GM12878 (cell line): ENCODE measurements at regions not wholly inside any gene's neighbourhood (a gene's known extent, or its start where the extent isn't known, plus 50 kb on each side); places are given as distances from the start of the nearest gene placed in this dataset.

Experiments used
- ASH2L ChIP-seq: fragments of 300-600, 200-600 bp; sonication (generic); IDR thresholded peaks from 2 replicates; pipeline ENCODE4 v1.6.1; 2017; ENCODE audit warnings: low read depth, mild to moderate bottlenecking, borderline replicate concordance
- BACH1 ChIP-seq: fragments of 450-650 bp; IDR thresholded peaks from 2 replicates; pipeline ENCODE4 v1.6.1; 2017; ENCODE audit warnings: mild to moderate bottlenecking, borderline replicate concordance
- CREB1 ChIP-seq: IDR thresholded peaks from 2 replicates; pipeline ENCODE4 v1.6.1; 2012; ENCODE audit warnings: low read depth, mild to moderate bottlenecking, inconsistent platforms
- EP300 ChIP-seq, 2 experiments: fragments of 150-350 bp in 1 of 2; IDR thresholded peaks; 2 replicates each; pipeline ENCODE4 v1.6.1; 2011 to 2012; ENCODE audit warnings: low read depth in 2 of 2, low read length in 2 of 2, borderline replicate concordance in 1 of 2, improper control_type of control experiment in 1 of 2, inconsistent platforms in 1 of 2; ENCODE audit not compliant: control insufficient read depth in 1 of 2
- ETV6 ChIP-seq, 2 experiments: fragments of 450-650 bp in 1 of 2; IDR thresholded peaks in 1 of 2; conservative IDR thresholded peaks in 1 of 2; 2 replicates each; pipeline ENCODE4 v1.6.1; 2014; ENCODE audit warnings: antibody characterized with exemption in 1 of 2, borderline replicate concordance in 1 of 2, low read depth in 1 of 2, mild to moderate bottlenecking in 1 of 2, moderate library complexity in 1 of 2
- HDAC2 ChIP-seq: fragments of 200-600 bp; sonication (generic); IDR thresholded peaks from 2 replicates; pipeline ENCODE4 v1.6.1; 2017
- IRF4 ChIP-seq: IDR thresholded peaks from 2 replicates; pipeline ENCODE4 v1.6.1; 2011; ENCODE audit warnings: low read depth, low read length
- POLR2A ChIP-seq: IDR thresholded peaks from 2 replicates; pipeline ENCODE4 v1.6.1; 2011; ENCODE audit warnings: low read depth, mild to moderate bottlenecking, low read length
- RFX5 ChIP-seq: IDR thresholded peaks from 2 replicates; pipeline ENCODE4 v1.6.1; 2011; ENCODE audit warnings: low read depth, low read length, improper control_type of control experiment
- SREBF2 ChIP-seq: IDR thresholded peaks from 2 replicates; pipeline ENCODE4 v1.6.1; 2012; ENCODE audit warnings: mild to moderate bottlenecking, low read length
- SUZ12 ChIP-seq: fragments of 200-600 bp; sonication (generic); IDR thresholded peaks from one replicate; pipeline ENCODE4 v1.6.1; 2018; ENCODE audit warnings: antibody characterized with exemption, mild to moderate bottlenecking; ENCODE audit not compliant: unreplicated experiment
- TF ChIP-seq, protein P1 (sequence below): IDR thresholded peaks from 2 replicates; pipeline ENCODE4 v1.6.1; 2012; ENCODE audit warnings: low read depth, low read length, improper control_type of control experiment
- TF ChIP-seq, protein P2 (sequence below), 3 experiments: IDR thresholded peaks in 2 of 3; conservative IDR thresholded peaks in 1 of 3; 2 replicates each; pipeline ENCODE4 v1.5.1; 2011; ENCODE audit warnings: low read depth in 3 of 3, low read length in 3 of 3, mild to moderate bottlenecking in 3 of 3, control low read depth in 2 of 3, moderate library complexity in 2 of 3, inconsistent platforms in 1 of 3, mixed read lengths in 1 of 3; ENCODE audit not compliant: control insufficient read depth in 2 of 3, insufficient read depth in 1 of 3; ENCODE audit errors: extremely low read depth in 1 of 3
- TF ChIP-seq, protein P3 (sequence below): IDR thresholded peaks from 2 replicates; pipeline ENCODE4 v1.6.1; 2012; ENCODE audit warnings: low read depth, low read length, improper control_type of control experiment

DNA sequence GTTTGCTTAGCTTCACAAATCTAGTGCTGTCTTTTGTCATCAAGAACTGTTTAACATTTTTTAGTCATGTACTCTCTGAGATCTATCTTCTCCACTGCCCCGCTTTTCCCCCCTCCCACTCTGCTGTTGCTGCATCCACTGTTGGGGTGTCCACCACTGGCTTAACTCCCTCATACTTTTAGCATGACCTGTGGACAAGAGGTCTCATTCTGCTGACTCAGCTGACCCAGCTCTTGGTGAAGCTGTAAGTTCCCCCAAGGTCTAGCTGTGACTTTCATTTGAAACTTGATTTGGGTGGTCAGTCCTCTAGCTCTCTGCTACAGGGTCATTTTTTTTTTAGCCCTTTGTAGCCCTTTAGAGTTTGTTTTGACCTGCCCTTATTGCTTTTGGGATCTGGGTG is 427.2 kb downstream of the PLCL1 start:
- TF ChIP-seq, protein P1, sequence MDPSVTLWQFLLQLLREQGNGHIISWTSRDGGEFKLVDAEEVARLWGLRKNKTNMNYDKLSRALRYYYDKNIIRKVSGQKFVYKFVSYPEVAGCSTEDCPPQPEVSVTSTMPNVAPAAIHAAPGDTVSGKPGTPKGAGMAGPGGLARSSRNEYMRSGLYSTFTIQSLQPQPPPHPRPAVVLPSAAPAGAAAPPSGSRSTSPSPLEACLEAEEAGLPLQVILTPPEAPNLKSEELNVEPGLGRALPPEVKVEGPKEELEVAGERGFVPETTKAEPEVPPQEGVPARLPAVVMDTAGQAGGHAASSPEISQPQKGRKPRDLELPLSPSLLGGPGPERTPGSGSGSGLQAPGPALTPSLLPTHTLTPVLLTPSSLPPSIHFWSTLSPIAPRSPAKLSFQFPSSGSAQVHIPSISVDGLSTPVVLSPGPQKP, result no peak
- TF ChIP-seq CREB1, result no peak
- TF ChIP-seq EP300 (IDR thresholded peaks at IDR 0.05; ENCODE audit: borderline replicate concordance in 1 of 2, control insufficient read depth in 1 of 2, low read depth in 2 of 2, low read length in 2 of 2), result no peak
- TF ChIP-seq IRF4, result no peak
- TF ChIP-seq, protein P2, sequence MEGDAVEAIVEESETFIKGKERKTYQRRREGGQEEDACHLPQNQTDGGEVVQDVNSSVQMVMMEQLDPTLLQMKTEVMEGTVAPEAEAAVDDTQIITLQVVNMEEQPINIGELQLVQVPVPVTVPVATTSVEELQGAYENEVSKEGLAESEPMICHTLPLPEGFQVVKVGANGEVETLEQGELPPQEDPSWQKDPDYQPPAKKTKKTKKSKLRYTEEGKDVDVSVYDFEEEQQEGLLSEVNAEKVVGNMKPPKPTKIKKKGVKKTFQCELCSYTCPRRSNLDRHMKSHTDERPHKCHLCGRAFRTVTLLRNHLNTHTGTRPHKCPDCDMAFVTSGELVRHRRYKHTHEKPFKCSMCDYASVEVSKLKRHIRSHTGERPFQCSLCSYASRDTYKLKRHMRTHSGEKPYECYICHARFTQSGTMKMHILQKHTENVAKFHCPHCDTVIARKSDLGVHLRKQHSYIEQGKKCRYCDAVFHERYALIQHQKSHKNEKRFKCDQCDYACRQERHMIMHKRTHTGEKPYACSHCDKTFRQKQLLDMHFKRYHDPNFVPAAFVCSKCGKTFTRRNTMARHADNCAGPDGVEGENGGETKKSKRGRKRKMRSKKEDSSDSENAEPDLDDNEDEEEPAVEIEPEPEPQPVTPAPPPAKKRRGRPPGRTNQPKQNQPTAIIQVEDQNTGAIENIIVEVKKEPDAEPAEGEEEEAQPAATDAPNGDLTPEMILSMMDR (IDR thresholded peaks at IDR 0.05 in 2 of 3, conservative IDR thresholded peaks at IDR 0.05 in 1 of 3; ENCODE audit: control insufficient read depth in 2 of 3, extremely low read depth in 1 of 3, insufficient read depth in 1 of 3, low read depth in 3 of 3, low read length in 3 of 3), result no peak
- no peak for TF ChIP-seq ASH2L
- TF ChIP-seq POLR2A, result no peak
- TF ChIP-seq SREBF2, result no peak
- TF ChIP-seq RFX5, result no peak
- no peak for TF ChIP-seq ETV6 (conservative IDR thresholded peaks at IDR 0.05 in 1 of 2, IDR thresholded peaks at IDR 0.05 in 1 of 2; ENCODE audit: borderline replicate concordance in 1 of 2, low read depth in 1 of 2)
- TF ChIP-seq SUZ12, result no peak
- no peak for TF ChIP-seq HDAC2
- TF ChIP-seq, protein P3, sequence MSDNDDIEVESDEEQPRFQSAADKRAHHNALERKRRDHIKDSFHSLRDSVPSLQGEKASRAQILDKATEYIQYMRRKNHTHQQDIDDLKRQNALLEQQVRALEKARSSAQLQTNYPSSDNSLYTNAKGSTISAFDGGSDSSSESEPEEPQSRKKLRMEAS, result no peak
- TF ChIP-seq BACH1, result no peak
